SK-N-SH treated with all-trans-retinoic acid at 6 μM for 48 hours (cell line): ENCODE measurements at regions not wholly inside any gene's neighbourhood (a gene's known extent, or its start where the extent isn't known, plus 50 kb on each side); places are given as distances from the start of the nearest gene placed in this dataset.

Source experiments
- ATAC-seq: fragments of 200-7000 bp; cut with Tn5 transposase; 3 replicates; pipeline ENCODE4 v1.9.1; 2020; ENCODE audit warnings: mild to moderate bottlenecking, moderate library complexity
- ARNTL ChIP-seq: fragments of 450-650 bp; formaldehyde crosslinking; IDR thresholded peaks from 2 replicates; pipeline ENCODE4 v1.5.0; 2020; ENCODE audit warnings: low read depth, mild to moderate bottlenecking, moderate library complexity, borderline replicate concordance
- BACH2 ChIP-seq: fragments of 250-450 bp; sonication (Bioruptor Pico); IDR thresholded peaks from 2 replicates; pipeline ENCODE4 v1.9.0; 2021; ENCODE audit warnings: mild to moderate bottlenecking, borderline replicate concordance
- CSDC2 ChIP-seq: fragments of 250-450 bp; sonication (Bioruptor Pico); IDR thresholded peaks from 2 replicates; pipeline ENCODE4 v1.5.0; 2020; ENCODE audit warnings: mild to moderate bottlenecking, moderate library complexity
- CSRNP3 ChIP-seq: fragments of 250-450 bp; sonication (Bioruptor Pico); IDR thresholded peaks from 2 replicates; pipeline ENCODE4 v1.5.1; 2021; ENCODE audit warnings: mild to moderate bottlenecking, moderate library complexity
- ESRRG ChIP-seq: fragments of 250-450 bp; sonication (Bioruptor Pico); IDR thresholded peaks from 2 replicates; pipeline ENCODE4 v1.6.1; 2021; ENCODE audit warnings: mild to moderate bottlenecking
- GLIS3 ChIP-seq: fragments of 250-450 bp; sonication (Bioruptor Pico); IDR thresholded peaks from 2 replicates; pipeline ENCODE4 v1.5.0; 2020; ENCODE audit warnings: mild to moderate bottlenecking, moderate library complexity
- ISL1 ChIP-seq: fragments of 250-450 bp; sonication (Bioruptor Pico); IDR thresholded peaks from 2 replicates; pipeline ENCODE4 v2.1.2; 2022; ENCODE audit warnings: mild to moderate bottlenecking, moderate library complexity
- OSR1 ChIP-seq: fragments of 250-450 bp; sonication (Bioruptor Pico); IDR thresholded peaks from 2 replicates; pipeline ENCODE4 v1.8.0; 2022; ENCODE audit warnings: moderate library complexity, mild to moderate bottlenecking, inconsistent platforms
- PATZ1 ChIP-seq: fragments of 250-450 bp; sonication (Bioruptor Pico); IDR thresholded peaks from 2 replicates; pipeline ENCODE4 v1.8.0; 2020; ENCODE audit warnings: mild to moderate bottlenecking, moderate library complexity, borderline replicate concordance
- POU6F1 ChIP-seq: fragments of 250-450 bp; sonication (Bioruptor Pico); IDR thresholded peaks from 2 replicates; pipeline ENCODE4 v1.8.0; 2021; ENCODE audit warnings: low read depth, mild to moderate bottlenecking, moderate library complexity, borderline replicate concordance
- PPARA ChIP-seq: fragments of 250-450 bp; sonication (Bioruptor Pico); IDR thresholded peaks from 2 replicates; pipeline ENCODE4 v1.5.0; 2020; ENCODE audit warnings: mild to moderate bottlenecking, borderline replicate concordance
- RARB ChIP-seq: fragments of 250-450 bp; sonication (Bioruptor Pico); IDR thresholded peaks from 2 replicates; pipeline ENCODE4 v1.8.0; 2021; ENCODE audit warnings: mild to moderate bottlenecking, moderate library complexity
- SNAI2 ChIP-seq: fragments of 250-450 bp; sonication (Bioruptor Pico); IDR thresholded peaks from 2 replicates; pipeline ENCODE4 v1.5.0; 2020; ENCODE audit warnings: mild to moderate bottlenecking, moderate library complexity
- TCF4 ChIP-seq: fragments of 250-450 bp; sonication (Bioruptor Pico); IDR thresholded peaks from 2 replicates; pipeline ENCODE4 v1.8.0; 2021; ENCODE audit warnings: mild to moderate bottlenecking, moderate library complexity, borderline replicate concordance
- TOX ChIP-seq: fragments of 250-450 bp; sonication (Bioruptor Pico); IDR thresholded peaks from 2 replicates; pipeline ENCODE4 v1.8.0; 2021; ENCODE audit warnings: mild to moderate bottlenecking, moderate library complexity, borderline replicate concordance
- ZC3H10 ChIP-seq: fragments of 250-450 bp; sonication (Bioruptor Pico); IDR thresholded peaks from 2 replicates; pipeline ENCODE4 v1.5.1; 2021; ENCODE audit warnings: mild to moderate bottlenecking, moderate library complexity
- ZFP3 ChIP-seq: fragments of 250-450 bp; sonication (Bioruptor Pico); IDR thresholded peaks from 2 replicates; pipeline ENCODE4 v1.5.0; 2020; ENCODE audit warnings: mild to moderate bottlenecking, moderate library complexity
- ZFP30 ChIP-seq: fragments of 450-650 bp; formaldehyde crosslinking; IDR thresholded peaks from 2 replicates; pipeline ENCODE4 v1.5.0; 2022; ENCODE audit warnings: mild to moderate bottlenecking, moderate library complexity
- ZNF565 ChIP-seq: fragments of 450-650 bp; formaldehyde crosslinking; conservative IDR thresholded peaks from 2 replicates; pipeline ENCODE4 v1.5.0; 2020; ENCODE audit warnings: low read depth, mild to moderate bottlenecking, moderate library complexity
- ZNF8 ChIP-seq: fragments of 450-650 bp; formaldehyde crosslinking; IDR thresholded peaks from 2 replicates; pipeline ENCODE4 v1.5.0; 2020; ENCODE audit warnings: mild to moderate bottlenecking, moderate library complexity
- TF ChIP-seq, protein P1 (sequence below): fragments of 250-450 bp; sonication (Bioruptor Pico); IDR thresholded peaks from 2 replicates; pipeline ENCODE4 v1.5.0; 2020; ENCODE audit warnings: mild to moderate bottlenecking, moderate library complexity
- TF ChIP-seq, protein P2 (sequence below): fragments of 250-450 bp; sonication (Bioruptor Pico); IDR thresholded peaks from 2 replicates; pipeline ENCODE4 v1.5.1; 2020; ENCODE audit warnings: low read depth, mild to moderate bottlenecking, moderate library complexity

GRCh38 chr9:12368569-12368968 lies 324.6 kb upstream of the TYRP1 start:
- ATAC-seq: no peak
- TF ChIP-seq ZNF8: no peak
- no peak for TF ChIP-seq RARB (CRISPR knock-in tag)
- no peak for TF ChIP-seq GLIS3 (CRISPR knock-in tag)
- no peak for TF ChIP-seq ARNTL (CRISPR knock-in tag)
- no peak for TF ChIP-seq POU6F1 (CRISPR knock-in tag)
- TF ChIP-seq PPARA: no peak
- no peak for TF ChIP-seq TOX (CRISPR knock-in tag)
- no peak for TF ChIP-seq SNAI2 (CRISPR knock-in tag)
- TF ChIP-seq ESRRG: no peak
- TF ChIP-seq BACH2 (CRISPR knock-in tag): no peak
- no peak for TF ChIP-seq ZC3H10 (CRISPR knock-in tag)
- TF ChIP-seq ZNF565 (CRISPR knock-in tag): no peak
- no peak for TF ChIP-seq ZFP30 (CRISPR knock-in tag)
- TF ChIP-seq, protein P1, sequence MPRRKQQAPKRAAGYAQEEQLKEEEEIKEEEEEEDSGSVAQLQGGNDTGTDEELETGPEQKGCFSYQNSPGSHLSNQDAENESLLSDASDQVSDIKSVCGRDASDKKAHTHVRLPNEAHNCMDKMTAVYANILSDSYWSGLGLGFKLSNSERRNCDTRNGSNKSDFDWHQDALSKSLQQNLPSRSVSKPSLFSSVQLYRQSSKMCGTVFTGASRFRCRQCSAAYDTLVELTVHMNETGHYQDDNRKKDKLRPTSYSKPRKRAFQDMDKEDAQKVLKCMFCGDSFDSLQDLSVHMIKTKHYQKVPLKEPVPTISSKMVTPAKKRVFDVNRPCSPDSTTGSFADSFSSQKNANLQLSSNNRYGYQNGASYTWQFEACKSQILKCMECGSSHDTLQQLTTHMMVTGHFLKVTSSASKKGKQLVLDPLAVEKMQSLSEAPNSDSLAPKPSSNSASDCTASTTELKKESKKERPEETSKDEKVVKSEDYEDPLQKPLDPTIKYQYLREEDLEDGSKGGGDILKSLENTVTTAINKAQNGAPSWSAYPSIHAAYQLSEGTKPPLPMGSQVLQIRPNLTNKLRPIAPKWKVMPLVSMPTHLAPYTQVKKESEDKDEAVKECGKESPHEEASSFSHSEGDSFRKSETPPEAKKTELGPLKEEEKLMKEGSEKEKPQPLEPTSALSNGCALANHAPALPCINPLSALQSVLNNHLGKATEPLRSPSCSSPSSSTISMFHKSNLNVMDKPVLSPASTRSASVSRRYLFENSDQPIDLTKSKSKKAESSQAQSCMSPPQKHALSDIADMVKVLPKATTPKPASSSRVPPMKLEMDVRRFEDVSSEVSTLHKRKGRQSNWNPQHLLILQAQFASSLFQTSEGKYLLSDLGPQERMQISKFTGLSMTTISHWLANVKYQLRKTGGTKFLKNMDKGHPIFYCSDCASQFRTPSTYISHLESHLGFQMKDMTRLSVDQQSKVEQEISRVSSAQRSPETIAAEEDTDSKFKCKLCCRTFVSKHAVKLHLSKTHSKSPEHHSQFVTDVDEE (CRISPR knock-in tag): no peak
- no peak for TF ChIP-seq CSRNP3 (CRISPR knock-in tag)
- no peak for TF ChIP-seq PATZ1 (CRISPR knock-in tag)
- no peak for TF ChIP-seq OSR1 (CRISPR knock-in tag)
- TF ChIP-seq ZFP3 (CRISPR knock-in tag): no peak

DNA sequence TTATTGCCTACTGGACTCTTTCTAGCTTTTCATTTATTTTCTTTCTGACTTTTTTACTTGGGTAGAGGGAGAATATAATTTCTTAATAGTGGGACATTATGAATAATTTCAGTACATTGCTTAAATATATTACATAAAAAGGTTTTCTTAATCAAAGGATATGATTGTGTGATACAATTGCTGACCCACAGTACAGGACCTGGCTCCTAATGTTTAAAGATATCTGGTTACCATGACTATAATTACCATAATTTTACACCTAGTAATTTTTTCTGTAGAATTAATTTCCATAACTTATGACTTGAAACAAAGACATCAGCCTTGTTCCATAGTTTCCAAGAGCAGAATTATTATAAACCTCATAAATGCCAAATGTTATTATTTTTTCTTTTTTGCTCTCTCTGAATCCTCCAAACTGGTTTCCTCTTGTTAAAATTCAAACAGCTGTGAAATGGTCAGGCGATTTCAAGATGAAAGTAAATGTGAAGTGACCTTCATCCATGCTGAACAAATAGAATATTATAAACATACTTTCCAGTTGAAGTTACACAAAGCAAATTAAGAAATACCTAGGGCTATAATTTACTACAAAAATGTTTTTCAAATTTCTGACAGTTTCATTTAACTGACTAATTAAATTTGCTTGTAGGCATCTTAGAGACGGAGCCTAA lies 301.2 kb upstream of the TYRP1 start:
- no peak for ATAC-seq
- TF ChIP-seq PPARA: no peak
- TF ChIP-seq, protein P2, sequence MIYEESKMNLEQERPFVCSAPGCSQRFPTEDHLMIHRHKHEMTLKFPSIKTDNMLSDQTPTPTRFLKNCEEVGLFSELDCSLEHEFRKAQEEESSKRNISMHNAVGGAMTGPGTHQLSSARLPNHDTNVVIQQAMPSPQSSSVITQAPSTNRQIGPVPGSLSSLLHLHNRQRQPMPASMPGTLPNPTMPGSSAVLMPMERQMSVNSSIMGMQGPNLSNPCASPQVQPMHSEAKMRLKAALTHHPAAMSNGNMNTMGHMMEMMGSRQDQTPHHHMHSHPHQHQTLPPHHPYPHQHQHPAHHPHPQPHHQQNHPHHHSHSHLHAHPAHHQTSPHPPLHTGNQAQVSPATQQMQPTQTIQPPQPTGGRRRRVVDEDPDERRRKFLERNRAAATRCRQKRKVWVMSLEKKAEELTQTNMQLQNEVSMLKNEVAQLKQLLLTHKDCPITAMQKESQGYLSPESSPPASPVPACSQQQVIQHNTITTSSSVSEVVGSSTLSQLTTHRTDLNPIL (CRISPR knock-in tag): no peak
- TF ChIP-seq ZC3H10 (CRISPR knock-in tag): no peak
- no peak for TF ChIP-seq TOX (CRISPR knock-in tag)
- no peak for TF ChIP-seq ZNF565 (CRISPR knock-in tag)
- no peak for TF ChIP-seq ZFP30 (CRISPR knock-in tag)
- TF ChIP-seq ARNTL (CRISPR knock-in tag): no peak
- no peak for TF ChIP-seq SNAI2 (CRISPR knock-in tag)
- no peak for TF ChIP-seq CSRNP3 (CRISPR knock-in tag)
- TF ChIP-seq CSDC2: no peak
- TF ChIP-seq ISL1: no peak
- TF ChIP-seq TCF4: no peak
- TF ChIP-seq ESRRG: no peak
- no peak for TF ChIP-seq OSR1 (CRISPR knock-in tag)
- TF ChIP-seq, protein P1 (CRISPR knock-in tag): no peak
- no peak for TF ChIP-seq RARB (CRISPR knock-in tag)
- TF ChIP-seq PATZ1 (CRISPR knock-in tag): no peak
- TF ChIP-seq ZNF8: no peak
